ENCODE measurements at regions not wholly inside any gene's neighbourhood (a gene's known extent, or its start where the extent isn't known, plus 50 kb on each side); places are given as distances from the start of the nearest gene placed in this dataset.

- Histone ChIP-seq H3K27me3 (ENCODE audit: insufficient read depth, poor library complexity, severe bottlenecking) (no peaks in the 10 kb centered on the region), H3K27ac (ENCODE audit: poor library complexity, severe bottlenecking) (no peak overlapping the region), H3K9me3 (ENCODE audit: severe bottlenecking) (no peaks in the 10 kb centered on the region), H3K36me3 (ENCODE audit: low read depth) (no peaks in the 10 kb centered on the region), H3K4me3 (ENCODE audit: severe bottlenecking) (no peak overlapping the region), H3K4me1 (ENCODE audit: insufficient read depth, poor library complexity, severe bottlenecking) (no peaks in the 10 kb centered on the region)
- ATAC-seq (ENCODE audit: low read depth) (peak; percentile 41; the same call in 1 of the 3 replicates), DNase-seq (ENCODE audit: low spot score) (no peak)
- TF ChIP-seq, protein P1, sequence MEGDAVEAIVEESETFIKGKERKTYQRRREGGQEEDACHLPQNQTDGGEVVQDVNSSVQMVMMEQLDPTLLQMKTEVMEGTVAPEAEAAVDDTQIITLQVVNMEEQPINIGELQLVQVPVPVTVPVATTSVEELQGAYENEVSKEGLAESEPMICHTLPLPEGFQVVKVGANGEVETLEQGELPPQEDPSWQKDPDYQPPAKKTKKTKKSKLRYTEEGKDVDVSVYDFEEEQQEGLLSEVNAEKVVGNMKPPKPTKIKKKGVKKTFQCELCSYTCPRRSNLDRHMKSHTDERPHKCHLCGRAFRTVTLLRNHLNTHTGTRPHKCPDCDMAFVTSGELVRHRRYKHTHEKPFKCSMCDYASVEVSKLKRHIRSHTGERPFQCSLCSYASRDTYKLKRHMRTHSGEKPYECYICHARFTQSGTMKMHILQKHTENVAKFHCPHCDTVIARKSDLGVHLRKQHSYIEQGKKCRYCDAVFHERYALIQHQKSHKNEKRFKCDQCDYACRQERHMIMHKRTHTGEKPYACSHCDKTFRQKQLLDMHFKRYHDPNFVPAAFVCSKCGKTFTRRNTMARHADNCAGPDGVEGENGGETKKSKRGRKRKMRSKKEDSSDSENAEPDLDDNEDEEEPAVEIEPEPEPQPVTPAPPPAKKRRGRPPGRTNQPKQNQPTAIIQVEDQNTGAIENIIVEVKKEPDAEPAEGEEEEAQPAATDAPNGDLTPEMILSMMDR (IDR thresholded peaks at IDR 0.05; ENCODE audit: poor library complexity, severe bottlenecking): no peak
Measured at GRCh38 chr1:193676996-193677549, 490.7 kb upstream of the B3GALT2 start.

DNA sequence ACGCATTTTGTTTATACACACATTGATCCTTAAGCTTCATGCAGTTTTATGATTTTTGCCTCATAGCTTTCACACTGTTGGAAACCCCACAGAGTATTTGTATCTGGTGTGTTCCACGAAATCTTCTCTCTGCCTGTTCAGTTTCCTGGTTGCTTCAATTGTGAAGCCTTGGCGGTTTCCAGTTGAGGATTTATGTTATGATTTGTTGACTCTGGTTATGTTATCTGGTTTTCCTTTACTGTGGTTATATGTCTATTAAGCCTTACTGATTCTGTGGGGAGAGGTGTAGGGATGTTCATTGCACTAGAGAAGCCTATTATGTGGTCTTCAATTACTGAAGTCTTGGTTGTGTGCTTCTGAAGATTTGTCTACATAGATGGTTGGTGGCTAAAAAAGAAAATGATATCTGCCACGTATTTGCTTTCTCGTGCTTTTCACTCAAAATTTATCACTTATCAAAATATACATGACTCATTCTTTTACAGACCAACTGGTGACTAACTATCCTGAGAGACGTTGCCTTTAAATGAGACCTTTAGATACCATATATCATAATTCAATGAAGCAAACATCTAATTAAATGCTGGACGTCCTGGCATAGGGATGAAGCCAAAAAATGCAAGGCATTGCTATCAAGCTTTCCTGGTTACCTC, 488.0 kb upstream of the B3GALT2 start:
- no peak overlapping the region for H3K4me3 ChIP-seq (ENCODE audit: severe bottlenecking)

DNA sequence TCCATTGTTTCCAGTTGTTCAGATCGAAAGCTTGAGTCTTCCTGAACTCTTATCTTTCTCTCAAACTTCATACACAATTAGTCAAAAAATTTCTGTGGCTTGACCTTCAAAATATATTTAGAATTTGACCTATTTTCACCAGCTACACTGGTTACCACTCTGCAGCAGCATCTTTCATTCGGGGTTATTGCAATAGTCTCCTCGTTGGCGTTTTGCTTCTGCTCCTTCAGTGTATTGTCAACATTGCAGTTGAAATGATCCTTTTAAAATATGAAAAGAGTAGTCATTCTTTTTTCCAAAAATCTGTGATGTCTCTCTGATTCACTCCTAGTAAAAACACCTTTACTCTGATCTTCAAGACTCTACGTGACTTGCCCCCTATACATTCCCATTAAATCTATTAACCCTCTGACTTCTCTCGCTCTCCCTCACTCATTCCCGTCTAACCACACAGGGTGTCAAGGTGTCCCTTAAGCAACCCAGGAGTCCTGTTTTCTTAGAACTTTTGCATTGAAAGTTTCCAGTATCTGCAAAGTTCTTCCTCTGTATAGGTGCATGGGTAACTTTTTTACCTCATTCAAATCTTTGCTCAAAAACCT, 480.2 kb upstream of the B3GALT2 start:
- no peaks in the 10 kb centered on the region for H3K9me3 ChIP-seq (ENCODE audit: severe bottlenecking)
- DNase-seq (ENCODE audit: low spot score): no peak
- H3K4me1 ChIP-seq (ENCODE audit: insufficient read depth, poor library complexity, severe bottlenecking): no peaks in the 10 kb centered on the region
- H3K27me3 ChIP-seq (ENCODE audit: insufficient read depth, poor library complexity, severe bottlenecking): no peaks in the 10 kb centered on the region
- H3K27ac ChIP-seq (ENCODE audit: poor library complexity, severe bottlenecking): no peak overlapping the region
- H3K36me3 ChIP-seq (ENCODE audit: low read depth): no peaks in the 10 kb centered on the region
- H3K4me3 ChIP-seq (ENCODE audit: severe bottlenecking): no peak overlapping the region
- no peak for ATAC-seq (ENCODE audit: low read depth)
- TF ChIP-seq, protein P1 (IDR thresholded peaks at IDR 0.05; ENCODE audit: poor library complexity, severe bottlenecking): no peak

More for the DNA sequence above, 488.0 kb upstream of the B3GALT2 start:
- TF ChIP-seq, protein P1 (IDR thresholded peaks at IDR 0.05; ENCODE audit: poor library complexity, severe bottlenecking): no peak
- ATAC-seq (ENCODE audit: low read depth) (no peak), DNase-seq (ENCODE audit: low spot score) (no peak)
- Histone ChIP-seq H3K36me3 (ENCODE audit: low read depth) (no peaks in the 10 kb centered on the region), H3K9me3 (ENCODE audit: severe bottlenecking) (no peaks in the 10 kb centered on the region), H3K27me3 (ENCODE audit: insufficient read depth, poor library complexity, severe bottlenecking) (no peaks in the 10 kb centered on the region), H3K27ac (ENCODE audit: poor library complexity, severe bottlenecking) (no peak overlapping the region), H3K4me1 (ENCODE audit: insufficient read depth, poor library complexity, severe bottlenecking) (no peaks in the 10 kb centered on the region)

- H3K9me3 ChIP-seq (ENCODE audit: severe bottlenecking): no peaks in the 10 kb centered on the region
- H3K4me1 ChIP-seq (ENCODE audit: insufficient read depth, poor library complexity, severe bottlenecking): no peaks in the 10 kb centered on the region
- DNase-seq (ENCODE audit: low spot score) (no peak), ATAC-seq (ENCODE audit: low read depth) (no peak)
- TF ChIP-seq, protein P1 (IDR thresholded peaks at IDR 0.05; ENCODE audit: poor library complexity, severe bottlenecking): no peak
- H3K27ac ChIP-seq (ENCODE audit: poor library complexity, severe bottlenecking): no peak overlapping the region
- H3K27me3 ChIP-seq (ENCODE audit: insufficient read depth, poor library complexity, severe bottlenecking): no peaks in the 10 kb centered on the region
- H3K36me3 ChIP-seq (ENCODE audit: low read depth): no peaks in the 10 kb centered on the region
- no peak overlapping the region for H3K4me3 ChIP-seq (ENCODE audit: severe bottlenecking)
Measured at GRCh38 chr1:193663965-193664364, 477.6 kb upstream of the B3GALT2 start.

DNA sequence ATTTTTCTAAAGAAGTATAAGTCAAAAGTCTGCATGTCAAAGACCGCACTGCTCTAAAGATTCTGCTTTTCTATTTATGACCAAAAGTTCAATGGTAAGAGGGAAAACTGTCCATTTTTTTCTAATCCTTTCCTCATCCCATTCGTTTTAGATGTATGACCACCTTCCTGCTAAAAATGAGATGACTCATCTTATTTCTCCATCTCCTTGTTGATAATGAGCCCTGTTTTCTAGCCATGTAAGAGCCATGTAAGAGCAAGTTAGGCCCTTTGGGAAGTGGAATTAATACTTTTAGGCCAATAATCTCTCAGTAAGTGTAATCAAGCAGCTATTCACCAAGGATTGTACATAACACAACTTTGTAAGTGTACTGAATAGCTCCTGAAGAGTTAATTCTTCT, 475.6 kb upstream of the B3GALT2 start:
- H3K36me3 ChIP-seq (ENCODE audit: low read depth): no peaks in the 10 kb centered on the region
- no peak overlapping the region for H3K4me3 ChIP-seq (ENCODE audit: severe bottlenecking)
- no peak for ATAC-seq (ENCODE audit: low read depth)
- H3K27me3 ChIP-seq (ENCODE audit: insufficient read depth, poor library complexity, severe bottlenecking): no peaks in the 10 kb centered on the region
- H3K4me1 ChIP-seq (ENCODE audit: insufficient read depth, poor library complexity, severe bottlenecking): no peaks in the 10 kb centered on the region
- no peaks in the 10 kb centered on the region for H3K9me3 ChIP-seq (ENCODE audit: severe bottlenecking)
- TF ChIP-seq, protein P1 (IDR thresholded peaks at IDR 0.05; ENCODE audit: poor library complexity, severe bottlenecking): no peak
- DNase-seq (ENCODE audit: low spot score): no peak
- no peak overlapping the region for H3K27ac ChIP-seq (ENCODE audit: poor library complexity, severe bottlenecking)

Data from RWPE2 (cell line).